Mammary epithelial cell (primary cell): ENCODE measurements at regions not wholly inside any gene's neighbourhood (a gene's known extent, or its start where the extent isn't known, plus 50 kb on each side); places are given as distances from the start of the nearest gene placed in this dataset.

Source experiments
- CTCF ChIP-seq, 2 donors: IDR thresholded peaks in 1 of 2; conservative IDR thresholded peaks in 1 of 2; 2 replicates each; pipeline ENCODE4 v1.5.1; 2011 to 2012; ENCODE audit warnings: inconsistent platforms in 2 of 2, low read length in 2 of 2, mild to moderate bottlenecking in 2 of 2, control low read depth in 1 of 2, low read depth in 1 of 2; ENCODE audit not compliant: insufficient read depth in 1 of 2; ENCODE audit errors: extremely low read depth in 1 of 2
- EZH2 ChIP-seq: IDR thresholded peaks from 2 replicates; pipeline ENCODE4 v1.6.1; 2012; ENCODE audit warnings: low read length, inconsistent platforms, borderline replicate concordance

GRCh38 chr2:497770-498492 is 179.3 kb downstream of the TMEM18 start:
- TF ChIP-seq CTCF (conservative IDR thresholded peaks at IDR 0.05 in 1 of 2, IDR thresholded peaks at IDR 0.05 in 1 of 2; ENCODE audit: extremely low read depth in 1 of 2, insufficient read depth in 1 of 2, low read depth in 1 of 2, low read length in 2 of 2) (no peak), EZH2 (no peak)
